ENCODE measurements at regions not wholly inside any gene's neighbourhood (a gene's known extent, or its start where the extent isn't known, plus 50 kb on each side); places are given as distances from the start of the nearest gene placed in this dataset.

DNA sequence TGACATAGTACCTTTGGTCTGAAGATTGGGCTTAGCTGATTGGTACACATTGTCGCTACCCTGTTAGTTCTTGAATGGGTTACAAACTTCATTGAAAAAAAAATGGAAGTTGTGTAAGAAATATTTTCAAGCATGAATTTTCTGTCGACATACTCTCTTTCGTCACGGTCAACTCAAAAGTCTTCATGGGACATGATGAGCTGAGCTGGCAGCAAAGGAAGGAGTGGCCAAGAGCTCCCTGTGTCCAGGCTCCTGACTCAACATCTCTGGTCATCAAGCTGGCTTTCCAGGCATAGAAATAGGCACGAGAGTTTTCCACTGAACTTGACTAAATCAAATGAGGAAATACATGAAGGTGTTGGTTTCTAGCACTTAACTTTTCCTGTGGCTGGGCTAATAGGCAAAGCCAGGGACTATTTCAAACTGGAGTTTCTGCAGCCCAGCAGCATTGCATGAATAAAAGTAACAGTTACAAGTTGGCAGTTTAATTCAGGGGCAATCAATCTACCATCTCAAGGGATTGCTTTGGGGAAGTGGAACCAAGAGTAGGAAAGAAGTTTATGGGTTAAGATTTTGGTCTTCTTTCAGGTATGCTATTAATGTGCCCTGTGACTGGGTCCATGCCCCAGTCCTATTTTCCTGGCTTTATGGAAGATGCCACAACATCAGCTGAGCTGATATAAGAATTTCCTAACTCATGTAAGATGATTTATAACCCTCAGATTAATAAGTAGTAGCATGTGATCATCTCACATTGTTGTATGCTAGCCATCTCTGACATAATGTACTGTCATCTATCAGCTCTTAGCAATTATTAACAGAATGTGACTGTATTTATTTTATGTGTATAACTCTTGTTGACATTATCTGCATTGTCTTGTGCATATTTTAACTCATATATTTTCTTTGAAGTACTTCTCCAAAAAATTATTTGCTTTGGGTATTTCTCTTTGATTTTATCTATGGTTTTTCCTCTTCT lies 385.8 kb downstream of the DLEU7 start:
- Histone ChIP-seq H3K4me1 (peaks cover 5 to 9% of the 10 kb centered on the region in 2 donors), H3K9me3 (no peaks in the 10 kb centered on the region), H3K4me3 (no peak overlapping the region), H3K27ac (no peak overlapping the region), H3K36me3 (no peaks in the 10 kb centered on the region), H3K27me3 (no peaks in the 10 kb centered on the region)
- intact Hi-C loops (cut with DNase I): no loop called here
- DNase-seq (ENCODE audit: low spot score in 2 of 2): peak in 1 of 2 donors; percentile 12
- TF ChIP-seq, protein P1, sequence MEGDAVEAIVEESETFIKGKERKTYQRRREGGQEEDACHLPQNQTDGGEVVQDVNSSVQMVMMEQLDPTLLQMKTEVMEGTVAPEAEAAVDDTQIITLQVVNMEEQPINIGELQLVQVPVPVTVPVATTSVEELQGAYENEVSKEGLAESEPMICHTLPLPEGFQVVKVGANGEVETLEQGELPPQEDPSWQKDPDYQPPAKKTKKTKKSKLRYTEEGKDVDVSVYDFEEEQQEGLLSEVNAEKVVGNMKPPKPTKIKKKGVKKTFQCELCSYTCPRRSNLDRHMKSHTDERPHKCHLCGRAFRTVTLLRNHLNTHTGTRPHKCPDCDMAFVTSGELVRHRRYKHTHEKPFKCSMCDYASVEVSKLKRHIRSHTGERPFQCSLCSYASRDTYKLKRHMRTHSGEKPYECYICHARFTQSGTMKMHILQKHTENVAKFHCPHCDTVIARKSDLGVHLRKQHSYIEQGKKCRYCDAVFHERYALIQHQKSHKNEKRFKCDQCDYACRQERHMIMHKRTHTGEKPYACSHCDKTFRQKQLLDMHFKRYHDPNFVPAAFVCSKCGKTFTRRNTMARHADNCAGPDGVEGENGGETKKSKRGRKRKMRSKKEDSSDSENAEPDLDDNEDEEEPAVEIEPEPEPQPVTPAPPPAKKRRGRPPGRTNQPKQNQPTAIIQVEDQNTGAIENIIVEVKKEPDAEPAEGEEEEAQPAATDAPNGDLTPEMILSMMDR (IDR thresholded peaks at IDR 0.05): no peak

DNA sequence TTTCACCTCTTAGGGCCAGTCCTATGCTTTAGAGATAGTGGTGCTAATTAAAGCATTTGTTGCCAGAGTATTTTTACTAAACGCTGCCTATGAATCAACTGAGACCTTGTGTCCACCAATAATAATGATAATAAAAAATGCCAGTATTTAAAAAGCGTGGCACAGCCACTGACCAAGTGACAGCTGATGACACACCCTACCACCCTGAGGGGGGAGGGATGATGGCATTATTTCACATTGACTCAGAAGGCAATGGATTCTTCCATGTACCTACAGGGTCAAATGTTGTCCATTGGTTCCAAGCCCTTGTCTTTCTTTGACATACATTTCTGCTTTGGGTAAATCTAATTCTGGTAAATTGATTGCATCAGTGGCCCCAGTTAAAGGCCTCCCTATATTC lies 384.4 kb downstream of the DLEU7 start:
- no peak overlapping the region for H3K27ac ChIP-seq
- no peaks in the 10 kb centered on the region for H3K36me3 ChIP-seq
- intact Hi-C loops (cut with DNase I): no loop called here
- H3K27me3 ChIP-seq: no peaks in the 10 kb centered on the region
- peaks cover 0 to 1% of the 10 kb centered on the region in 2 donors for H3K4me1 ChIP-seq
- DNase-seq (ENCODE audit: low spot score in 2 of 2): no peak
- no peaks in the 10 kb centered on the region for H3K9me3 ChIP-seq
- no peak overlapping the region for H3K4me3 ChIP-seq
- TF ChIP-seq, protein P1 (IDR thresholded peaks at IDR 0.05): no peak

DNA sequence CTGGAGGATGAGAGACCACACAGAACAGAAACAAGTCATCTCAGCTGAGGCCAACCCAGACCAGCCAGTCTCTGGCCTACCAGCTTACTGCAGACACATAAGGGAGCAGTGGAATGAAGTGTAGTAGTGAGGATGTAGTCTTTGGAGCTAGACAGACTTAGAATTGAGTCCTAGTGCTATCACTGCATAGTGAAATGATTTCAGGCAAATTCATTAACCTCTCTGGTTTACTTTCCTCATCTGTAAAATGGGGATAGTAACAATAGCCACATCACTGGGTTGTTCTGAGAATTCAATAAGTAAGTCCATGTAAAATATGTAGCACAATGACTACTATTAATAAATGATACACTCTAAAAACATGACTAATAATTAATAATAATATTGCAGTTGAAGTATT lies 383.8 kb downstream of the DLEU7 start:
- DNase-seq (ENCODE audit: low spot score in 2 of 2): no peak
- no peak overlapping the region for H3K4me3 ChIP-seq
- H3K27ac ChIP-seq: no peak overlapping the region
- no peaks in the 10 kb centered on the region for H3K4me1 ChIP-seq
- TF ChIP-seq, protein P1 (IDR thresholded peaks at IDR 0.05): no peak
- no peaks in the 10 kb centered on the region for H3K36me3 ChIP-seq
- no peaks in the 10 kb centered on the region for H3K27me3 ChIP-seq
- intact Hi-C loops (cut with DNase I): no loop called here
- H3K9me3 ChIP-seq: no peaks in the 10 kb centered on the region

DNA sequence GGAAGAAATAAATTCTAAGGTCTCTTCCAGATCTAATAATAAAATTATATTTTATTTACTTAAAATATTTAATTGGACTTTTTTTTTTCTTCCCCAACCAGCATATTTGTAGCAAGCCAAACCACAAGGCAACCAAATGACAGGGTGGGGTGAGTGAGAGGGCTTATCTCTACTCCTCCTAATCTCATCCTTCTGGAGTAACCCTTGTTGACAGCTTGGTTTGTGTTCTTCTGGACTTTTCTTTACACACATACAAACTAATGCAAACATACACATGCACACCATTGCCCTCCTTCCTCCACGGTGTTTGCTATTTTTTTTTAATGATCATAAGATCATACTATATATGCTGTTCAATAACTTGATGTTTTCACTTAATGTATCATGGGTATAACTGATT lies 383.1 kb downstream of the DLEU7 start:
- H3K27ac ChIP-seq: no peak overlapping the region
- no peaks in the 10 kb centered on the region for H3K9me3 ChIP-seq
- no peak for DNase-seq (ENCODE audit: low spot score in 2 of 2)
- no peaks in the 10 kb centered on the region for H3K27me3 ChIP-seq
- intact Hi-C loops (cut with DNase I): no loop called here
- no peak overlapping the region for H3K4me3 ChIP-seq
- no peaks in the 10 kb centered on the region for H3K4me1 ChIP-seq
- TF ChIP-seq, protein P1 (IDR thresholded peaks at IDR 0.05): no peak
- H3K36me3 ChIP-seq: no peaks in the 10 kb centered on the region

DNA sequence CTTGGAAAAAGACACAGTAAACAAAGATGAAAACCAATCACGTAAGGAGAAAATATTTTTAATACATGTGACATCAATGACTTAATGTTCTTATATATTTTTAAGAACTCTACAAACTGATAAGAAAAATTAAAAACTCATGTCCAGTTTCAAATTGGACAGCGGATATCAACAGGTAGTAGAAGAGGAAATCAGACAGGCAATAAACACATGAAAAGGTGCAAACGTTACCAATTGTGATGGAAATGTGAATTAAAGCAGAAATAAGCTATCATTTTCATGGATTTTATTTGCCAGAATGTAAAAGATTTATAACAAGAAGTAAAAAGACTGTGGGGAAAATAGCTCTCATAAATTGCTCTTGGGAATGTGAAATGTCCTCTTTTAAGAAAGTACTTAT lies 382.3 kb downstream of the DLEU7 start:
- intact Hi-C loops (cut with DNase I): no loop called here
- Histone ChIP-seq H3K27ac (no peak overlapping the region), H3K4me3 (no peak overlapping the region), H3K4me1 (no peaks in the 10 kb centered on the region), H3K27me3 (no peaks in the 10 kb centered on the region), H3K9me3 (no peaks in the 10 kb centered on the region), H3K36me3 (no peaks in the 10 kb centered on the region)
- DNase-seq (ENCODE audit: low spot score in 2 of 2): no peak
- TF ChIP-seq, protein P1 (IDR thresholded peaks at IDR 0.05): no peak
